H9 (cell line): ENCODE measurements at regions not wholly inside any gene's neighbourhood (a gene's known extent, or its start where the extent isn't known, plus 50 kb on each side); places are given as distances from the start of the nearest gene placed in this dataset.

Experiments used
- DNase-seq: peaks from one replicate; pipeline ENCODE4 v3.0.0-alpha.2; 2017
- H2AFZ ChIP-seq: one replicate; pipeline ENCODE4 v1.6.1; 2013; ENCODE audit warnings: mild to moderate bottlenecking, low read length, control low read depth, moderate library complexity
- H2AK5ac ChIP-seq: 2 replicates; pipeline ENCODE4 v1.6.1; 2013; ENCODE audit warnings: low read length, control low read depth, mixed read lengths; ENCODE audit not compliant: insufficient read length
- H2BK120ac ChIP-seq: one replicate; pipeline ENCODE4 v1.6.1; 2013; ENCODE audit warnings: low read depth, mild to moderate bottlenecking, low read length, control low read depth, inconsistent platforms; ENCODE audit not compliant: poor library complexity, severe bottlenecking
- H2BK12ac ChIP-seq: 2 replicates; pipeline ENCODE4 v1.6.1; 2013; ENCODE audit warnings: low read length, control low read depth, mixed read lengths, low read depth; ENCODE audit not compliant: insufficient read length
- H2BK15ac ChIP-seq: 2 replicates; pipeline ENCODE4 v1.6.1; 2013; ENCODE audit warnings: low read depth, low read length, control low read depth
- H2BK20ac ChIP-seq: one replicate; pipeline ENCODE4 v1.6.1; 2013; ENCODE audit warnings: low read depth, mild to moderate bottlenecking, low read length, control low read depth, inconsistent platforms; ENCODE audit not compliant: poor library complexity, severe bottlenecking
- H2BK5ac ChIP-seq: 2 replicates; pipeline ENCODE4 v1.6.1; 2013; ENCODE audit warnings: low read length, control low read depth, mixed read lengths; ENCODE audit not compliant: insufficient read length
- H3K14ac ChIP-seq: 2 replicates; pipeline ENCODE4 v1.6.1; 2013; ENCODE audit warnings: low read length, control low read depth; ENCODE audit not compliant: insufficient read depth
- H3K18ac ChIP-seq: 2 replicates; pipeline ENCODE4 v1.6.1; 2013; ENCODE audit warnings: low read depth, mild to moderate bottlenecking, mixed read lengths, low read length, control low read depth; ENCODE audit not compliant: insufficient read length
- H3K23ac ChIP-seq: 2 replicates; pipeline ENCODE4 v1.6.1; 2013; ENCODE audit warnings: low read length, control low read depth, mixed read lengths, low read depth; ENCODE audit not compliant: insufficient read length
- H3K23me2 ChIP-seq: 2 replicates; pipeline ENCODE4 v1.6.1; 2013; ENCODE audit warnings: low read depth, mild to moderate bottlenecking, mixed read lengths, low read length, control low read depth; ENCODE audit not compliant: insufficient read length, poor library complexity, severe bottlenecking
- H3K27ac ChIP-seq: 2 replicates; pipeline ENCODE4 v1.5.1; 2013; ENCODE audit warnings: low read length, control low read depth, mixed read lengths, low read depth; ENCODE audit not compliant: insufficient read length
- H3K27me3 ChIP-seq: 2 replicates; pipeline ENCODE4 v1.6.1; 2013; ENCODE audit warnings: low read length, control low read depth, inconsistent platforms; ENCODE audit not compliant: insufficient read depth
- H3K4ac ChIP-seq: 2 replicates; pipeline ENCODE4 v1.6.1; 2013; ENCODE audit warnings: low read depth, mild to moderate bottlenecking, control low read depth, inconsistent platforms, low read length, moderate library complexity
- H3K4me1 ChIP-seq: 2 replicates; pipeline ENCODE4 v1.6.1; 2013; ENCODE audit warnings: low read length, control low read depth, inconsistent platforms; ENCODE audit not compliant: insufficient read depth
- H3K4me2 ChIP-seq: 2 replicates; pipeline ENCODE4 v1.6.1; 2013; ENCODE audit warnings: low read length, control low read depth, mixed read lengths; ENCODE audit not compliant: insufficient read length, insufficient read depth
- H3K56ac ChIP-seq: 2 replicates; pipeline ENCODE4 v1.6.1; 2013; ENCODE audit warnings: low read depth, mild to moderate bottlenecking, mixed read lengths, low read length, control low read depth; ENCODE audit not compliant: insufficient read length
- H3K79me1 ChIP-seq: 2 replicates; pipeline ENCODE4 v1.6.1; 2013; ENCODE audit warnings: low read depth, mild to moderate bottlenecking, moderate library complexity, low read length, control low read depth, inconsistent platforms; ENCODE audit not compliant: insufficient read depth, poor library complexity, severe bottlenecking
- H3K79me2 ChIP-seq: 2 replicates; pipeline ENCODE4 v1.6.1; 2013; ENCODE audit warnings: low read length, control low read depth, inconsistent platforms; ENCODE audit not compliant: insufficient read depth
- H3K9ac ChIP-seq: 2 replicates; pipeline ENCODE4 v1.6.1; 2013; ENCODE audit warnings: low read length, control low read depth, mixed read lengths; ENCODE audit not compliant: insufficient read length; ENCODE audit errors: extremely low read depth
- H3K9me3 ChIP-seq: one replicate; pipeline ENCODE4 v1.6.1; 2013; ENCODE audit warnings: low read depth, low read length, inconsistent platforms; ENCODE audit not compliant: control insufficient read depth
- H3T11ph ChIP-seq: one replicate; pipeline ENCODE4 v1.6.1; 2013; ENCODE audit warnings: mild to moderate bottlenecking, low read length, control low read depth, inconsistent platforms
- H4K20me1 ChIP-seq: one replicate; pipeline ENCODE4 v1.6.1; 2013; ENCODE audit not compliant: control insufficient read depth, insufficient read length, insufficient read depth
- H4K5ac ChIP-seq: 2 replicates; pipeline ENCODE4 v1.6.1; 2013; ENCODE audit warnings: low read depth, mild to moderate bottlenecking, mixed read lengths, low read length, control low read depth; ENCODE audit not compliant: insufficient read length
- H4K8ac ChIP-seq: replicated peaks from 2 replicates; pipeline ENCODE4 v1.6.1; 2013; ENCODE audit warnings: low read length, control low read depth, mixed read lengths, low read depth; ENCODE audit not compliant: insufficient read length
- H4K91ac ChIP-seq: 2 replicates; pipeline ENCODE4 v1.6.1; 2013; ENCODE audit warnings: low read depth, mild to moderate bottlenecking, moderate library complexity, mixed read lengths, low read length, control low read depth; ENCODE audit not compliant: insufficient read length
- H3K27ac Mint-ChIP-seq, 3 experiments: 2 replicates in 2 of 3; 3 replicates in 1 of 3; pipeline ENCODE4 v1.8.0; 2020 to 2021; ENCODE audit warnings: mixed read lengths in 3 of 3, mild to moderate bottlenecking in 1 of 3, moderate library complexity in 1 of 3
- H3K27me3 Mint-ChIP-seq: 2 replicates; pipeline ENCODE4 v1.8.0; 2021; ENCODE audit warnings: low read depth, mild to moderate bottlenecking, moderate library complexity, mixed read lengths
- H3K36me3 Mint-ChIP-seq, 3 experiments: 2 replicates in 2 of 3; 3 replicates in 1 of 3; pipeline ENCODE4 v1.8.0; 2020 to 2021; ENCODE audit warnings: low read depth in 3 of 3, mixed read lengths in 3 of 3; ENCODE audit not compliant: insufficient read depth in 1 of 3
- H3K4me1 Mint-ChIP-seq, 2 experiments: 2 replicates each; pipeline ENCODE4 v1.8.0; 2020; ENCODE audit warnings: mixed read lengths in 2 of 2
- H3K4me3 Mint-ChIP-seq, 2 experiments: 2 replicates in 1 of 2; 3 replicates in 1 of 2; pipeline ENCODE4 v1.8.0; 2020 to 2021; ENCODE audit warnings: mild to moderate bottlenecking in 2 of 2, mixed read lengths in 2 of 2, moderate library complexity in 1 of 2
- H3K9me3 Mint-ChIP-seq, 2 experiments: 2 replicates in 1 of 2; 3 replicates in 1 of 2; pipeline ENCODE4 v1.8.0; 2020; ENCODE audit warnings: mild to moderate bottlenecking in 2 of 2, mixed read lengths in 2 of 2, moderate library complexity in 1 of 2
- WGBS: extraction: QIAGEN DNeasy Blood & Tissue Kit; methylation state at CpG from one replicate; pipeline ENCODE4 v1.1.7; 2013; ENCODE audit warnings: missing lambda C conversion rate, low lambda C conversion rate, mixed read lengths; ENCODE audit not compliant: insufficient read length; ENCODE audit errors: extremely low coverage; 5-methylcytosine and 5-hydroxymethylcytosine counted together
- TF ChIP-seq, protein P1 (sequence below): fragments of 200-600 bp; sonication (generic); conservative IDR thresholded peaks from 3 replicates; pipeline ENCODE4 v1.8.0; 2021; ENCODE audit warnings: antibody characterized with exemption, mild to moderate bottlenecking

DNA sequence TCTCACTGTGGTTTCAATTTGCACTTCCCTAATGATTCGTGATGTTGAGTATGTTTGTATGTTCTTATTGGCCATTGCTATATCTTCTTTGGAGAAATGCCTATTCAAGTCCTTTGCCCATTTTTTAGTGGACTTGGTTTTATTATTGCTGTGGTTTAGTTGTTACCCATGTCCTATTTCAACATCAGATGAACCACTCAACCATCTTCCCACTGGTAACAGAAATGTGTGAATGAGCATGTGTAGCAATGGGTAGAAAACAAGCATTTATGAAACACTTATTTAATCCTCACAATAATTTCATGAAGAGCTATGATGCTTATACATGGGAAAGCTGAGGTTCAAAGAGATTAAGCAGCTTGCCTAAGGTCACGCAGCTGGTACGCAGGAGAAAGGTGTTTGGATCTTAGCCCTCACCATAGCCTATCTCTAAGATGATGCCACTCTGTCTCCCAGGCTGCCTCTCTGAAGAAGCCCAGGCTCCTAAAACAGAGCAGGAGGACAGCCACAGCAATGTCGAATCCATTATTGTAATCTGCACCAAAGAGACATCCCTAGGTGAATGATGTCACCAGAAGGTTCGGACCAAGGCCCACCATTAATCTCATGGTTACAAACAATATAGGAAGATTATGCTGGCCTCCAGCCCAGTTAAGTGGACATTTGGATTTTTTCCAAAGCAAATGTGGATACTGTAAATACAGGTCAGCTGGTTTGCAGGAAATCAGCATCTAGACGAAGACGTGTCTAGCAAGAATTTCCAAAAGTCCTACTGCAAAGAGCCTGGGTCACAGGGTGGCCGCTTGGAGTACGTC, 447.6 kb upstream of the ZMIZ1 start:
- Mint-ChIP-seq H3K4me3 (no peak overlapping the region), H3K4me1 (peaks cover 16 to 20% of the 10 kb centered on the region in 2 experiments), H3K27me3 (peaks cover 37% of the 10 kb centered on the region), H3K36me3 (no peaks in the 10 kb centered on the region), H3K27ac (no peak overlapping the region), H3K9me3 (no peaks in the 10 kb centered on the region)
- Histone ChIP-seq H3K27me3 (no peaks in the 10 kb centered on the region), H4K8ac (no peak overlapping the region), H3T11ph (no peak overlapping the region), H3K9ac (no peak overlapping the region), H2BK5ac (no peak overlapping the region), H2BK120ac (no peak overlapping the region), H4K5ac (no peak overlapping the region), H3K9me3 (no peaks in the 10 kb centered on the region), H4K91ac (no peak overlapping the region), H3K4ac (no peak overlapping the region), H3K79me1 (no peaks in the 10 kb centered on the region), H3K14ac (no peak overlapping the region), H3K27ac (no peak overlapping the region), H3K4me2 (no peak overlapping the region), H3K56ac (no peak overlapping the region), H2AK5ac (no peak overlapping the region), H2AFZ (no peak overlapping the region), H2BK15ac (no peak overlapping the region), H2BK20ac (no peak overlapping the region), H2BK12ac (no peak overlapping the region), H3K4me1 (peaks cover 3% of the 10 kb centered on the region; the same call in 1 of the 2 replicates), H3K23me2 (no peaks in the 10 kb centered on the region), H3K23ac (no peak overlapping the region), H3K18ac (no peak overlapping the region), H4K20me1 (no peaks in the 10 kb centered on the region), H3K79me2 (no peaks in the 10 kb centered on the region)
- TF ChIP-seq, protein P1, sequence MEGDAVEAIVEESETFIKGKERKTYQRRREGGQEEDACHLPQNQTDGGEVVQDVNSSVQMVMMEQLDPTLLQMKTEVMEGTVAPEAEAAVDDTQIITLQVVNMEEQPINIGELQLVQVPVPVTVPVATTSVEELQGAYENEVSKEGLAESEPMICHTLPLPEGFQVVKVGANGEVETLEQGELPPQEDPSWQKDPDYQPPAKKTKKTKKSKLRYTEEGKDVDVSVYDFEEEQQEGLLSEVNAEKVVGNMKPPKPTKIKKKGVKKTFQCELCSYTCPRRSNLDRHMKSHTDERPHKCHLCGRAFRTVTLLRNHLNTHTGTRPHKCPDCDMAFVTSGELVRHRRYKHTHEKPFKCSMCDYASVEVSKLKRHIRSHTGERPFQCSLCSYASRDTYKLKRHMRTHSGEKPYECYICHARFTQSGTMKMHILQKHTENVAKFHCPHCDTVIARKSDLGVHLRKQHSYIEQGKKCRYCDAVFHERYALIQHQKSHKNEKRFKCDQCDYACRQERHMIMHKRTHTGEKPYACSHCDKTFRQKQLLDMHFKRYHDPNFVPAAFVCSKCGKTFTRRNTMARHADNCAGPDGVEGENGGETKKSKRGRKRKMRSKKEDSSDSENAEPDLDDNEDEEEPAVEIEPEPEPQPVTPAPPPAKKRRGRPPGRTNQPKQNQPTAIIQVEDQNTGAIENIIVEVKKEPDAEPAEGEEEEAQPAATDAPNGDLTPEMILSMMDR = no peak
- no CpG with 5 or more reads among the region's 9 CpGs for WGBS
- DNase-seq = no peak
